Naive B cell (primary cell): ENCODE measurements at regions not wholly inside any gene's neighbourhood (a gene's known extent, or its start where the extent isn't known, plus 50 kb on each side); places are given as distances from the start of the nearest gene placed in this dataset.

Source experiments
- ATAC-seq, 2 donors: fragments of 150-1000 bp; cut with Tn5 transposase; 2 replicates each; pipeline ENCODE4 v1.10.0; 2021; ENCODE audit warnings: low read depth in 2 of 2, mild to moderate bottlenecking in 2 of 2, moderate library complexity in 2 of 2
- DNase-seq: peaks from one replicate; pipeline ENCODE4 v3.0.0; 2022
- H3K27ac Mint-ChIP-seq, 6 donors: one replicate each; pipeline ENCODE4 v1.8.0; 2020 to 2022; ENCODE audit warnings: mild to moderate bottlenecking in 6 of 6, mixed read lengths in 6 of 6, moderate library complexity in 5 of 6, inconsistent platforms in 2 of 6
- H3K27me3 Mint-ChIP-seq, 3 donors: one replicate each; pipeline ENCODE4 v1.8.0; 2021 to 2022; ENCODE audit warnings: mixed read lengths in 3 of 3, mild to moderate bottlenecking in 1 of 3
- H3K36me3 Mint-ChIP-seq, 2 donors: one replicate each; pipeline ENCODE4 v1.8.0; 2020 to 2022; ENCODE audit warnings: mixed read lengths in 2 of 2, inconsistent platforms in 1 of 2, mild to moderate bottlenecking in 1 of 2
- H3K4me1 Mint-ChIP-seq, 3 donors: one replicate each; pipeline ENCODE4 v1.8.0; 2020 to 2022; ENCODE audit warnings: mixed read lengths in 3 of 3, inconsistent platforms in 1 of 3, mild to moderate bottlenecking in 1 of 3, moderate library complexity in 1 of 3
- H3K4me3 Mint-ChIP-seq, 8 donors: one replicate each; pipeline ENCODE4 v1.8.0; 2020 to 2022; ENCODE audit warnings: mild to moderate bottlenecking in 8 of 8, mixed read lengths in 8 of 8, moderate library complexity in 8 of 8, inconsistent platforms in 2 of 8
- H3K9me3 Mint-ChIP-seq, 7 donors: one replicate each; pipeline ENCODE4 v1.8.0; 2020 to 2022; ENCODE audit warnings: mixed read lengths in 7 of 7, mild to moderate bottlenecking in 5 of 7, inconsistent platforms in 2 of 7, moderate library complexity in 1 of 7

GRCh38 chr5:3303777-3304176 lies 291.9 kb upstream of the IRX1 start:
- DNase-seq (no peak), ATAC-seq (no peak)
- Mint-ChIP-seq H3K4me1 (no peaks in the 10 kb centered on the region), H3K9me3 (peaks cover 4 to 9% (median 7%) of the 10 kb centered on the region in 7 donors), H3K4me3 (no peak overlapping the region), H3K27me3 (peaks cover 0 to 7% (median 0%) of the 10 kb centered on the region in 3 donors), H3K27ac (no peak overlapping the region), H3K36me3 (no peaks in the 10 kb centered on the region)

GRCh38 chr5:3302228-3302627 lies 293.4 kb upstream of the IRX1 start:
- peaks cover 4 to 12% (median 6%) of the 10 kb centered on the region in 7 donors for H3K9me3 Mint-ChIP-seq
- no peak overlapping the region for H3K27ac Mint-ChIP-seq
- H3K4me3 Mint-ChIP-seq: no peak overlapping the region
- H3K4me1 Mint-ChIP-seq: no peaks in the 10 kb centered on the region
- no peaks in the 10 kb centered on the region for H3K36me3 Mint-ChIP-seq
- DNase-seq (no peak), ATAC-seq (no peak)
- peaks cover 0 to 7% (median 0%) of the 10 kb centered on the region in 3 donors for H3K27me3 Mint-ChIP-seq

GRCh38 chr5:3301306-3301705 lies 294.3 kb upstream of the IRX1 start:
- H3K4me1 Mint-ChIP-seq: no peaks in the 10 kb centered on the region

GRCh38 chr5:3300726-3301125 lies 294.9 kb upstream of the IRX1 start:
- Mint-ChIP-seq H3K27ac (no peak overlapping the region), H3K36me3 (no peaks in the 10 kb centered on the region), H3K9me3 (peaks cover 4 to 13% (median 7%) of the 10 kb centered on the region in 7 donors), H3K4me1 (no peaks in the 10 kb centered on the region), H3K4me3 (no peak overlapping the region), H3K27me3 (peaks cover 0 to 7% (median 0%) of the 10 kb centered on the region in 3 donors)
- no peak for DNase-seq
- ATAC-seq: no peak

More at GRCh38 chr5:3301306-3301705, 294.3 kb upstream of the IRX1 start:
- Mint-ChIP-seq H3K9me3 (peaks cover 4 to 13% (median 6%) of the 10 kb centered on the region in 7 donors), H3K4me3 (no peak overlapping the region), H3K27ac (no peak overlapping the region), H3K27me3 (peaks cover 0 to 7% (median 0%) of the 10 kb centered on the region in 3 donors), H3K36me3 (no peaks in the 10 kb centered on the region)
- no peak for ATAC-seq
- DNase-seq: no peak

- DNase-seq: no peak
- peaks cover 0 to 7% (median 0%) of the 10 kb centered on the region in 3 donors for H3K27me3 Mint-ChIP-seq
These were observed 296.2 kb upstream of the IRX1 start for GRCh38 chr5:3299441-3299840.

GRCh38 chr5:3297853-3298252 lies 297.8 kb upstream of the IRX1 start:
- ATAC-seq (no peak), DNase-seq (no peak)
- H3K36me3 Mint-ChIP-seq: no peaks in the 10 kb centered on the region
- H3K27ac Mint-ChIP-seq: no peak overlapping the region
- no peak overlapping the region for H3K4me3 Mint-ChIP-seq
- no peaks in the 10 kb centered on the region for H3K4me1 Mint-ChIP-seq
- peaks cover 4 to 17% (median 8%) of the 10 kb centered on the region in 7 donors for H3K9me3 Mint-ChIP-seq
- H3K27me3 Mint-ChIP-seq: peaks cover 0 to 7% (median 0%) of the 10 kb centered on the region in 3 donors

More at GRCh38 chr5:3299441-3299840, 296.2 kb upstream of the IRX1 start:
- peaks cover 0 to 13% (median 8%) of the 10 kb centered on the region in 7 donors for H3K9me3 Mint-ChIP-seq
- H3K4me1 Mint-ChIP-seq: no peaks in the 10 kb centered on the region
- H3K36me3 Mint-ChIP-seq: no peaks in the 10 kb centered on the region
- no peak overlapping the region for H3K4me3 Mint-ChIP-seq
- no peak overlapping the region for H3K27ac Mint-ChIP-seq
- no peak for ATAC-seq

- no peak overlapping the region for H3K4me3 Mint-ChIP-seq
- H3K36me3 Mint-ChIP-seq: no peaks in the 10 kb centered on the region
- no peaks in the 10 kb centered on the region for H3K27me3 Mint-ChIP-seq
- no peaks in the 10 kb centered on the region for H3K4me1 Mint-ChIP-seq
- no peak for DNase-seq
- H3K9me3 Mint-ChIP-seq: peaks cover 0 to 10% (median 7%) of the 10 kb centered on the region in 7 donors
- H3K27ac Mint-ChIP-seq: no peak overlapping the region
- no peak for ATAC-seq
These were observed 307.3 kb upstream of the IRX1 start for GRCh38 chr5:3288325-3288724.

- H3K27me3 Mint-ChIP-seq: no peaks in the 10 kb centered on the region
- H3K27ac Mint-ChIP-seq: no peak overlapping the region
- H3K36me3 Mint-ChIP-seq: no peaks in the 10 kb centered on the region
- no peak overlapping the region for H3K4me3 Mint-ChIP-seq
- DNase-seq (no peak), ATAC-seq (no peak)
- no peaks in the 10 kb centered on the region for H3K4me1 Mint-ChIP-seq
- peaks cover 0 to 12% (median 7%) of the 10 kb centered on the region in 7 donors for H3K9me3 Mint-ChIP-seq
These were observed 308.1 kb upstream of the IRX1 start for GRCh38 chr5:3287516-3287915.

- Mint-ChIP-seq H3K36me3 (no peaks in the 10 kb centered on the region), H3K27ac (no peak overlapping the region), H3K4me1 (no peaks in the 10 kb centered on the region), H3K4me3 (no peak overlapping the region), H3K27me3 (no peaks in the 10 kb centered on the region), H3K9me3 (peaks cover 0 to 16% (median 4%) of the 10 kb centered on the region in 7 donors)
- DNase-seq (no peak), ATAC-seq (no peak)
These were observed 310.0 kb upstream of the IRX1 start for GRCh38 chr5:3285621-3286020.

GRCh38 chr5:3284506-3284905 lies 311.1 kb upstream of the IRX1 start:
- Mint-ChIP-seq H3K4me3 (no peak overlapping the region), H3K4me1 (no peaks in the 10 kb centered on the region), H3K27me3 (no peaks in the 10 kb centered on the region), H3K27ac (no peak overlapping the region), H3K9me3 (peaks cover 0 to 13% (median 4%) of the 10 kb centered on the region in 7 donors), H3K36me3 (no peaks in the 10 kb centered on the region)
- ATAC-seq (no peak), DNase-seq (no peak)

- no peaks in the 10 kb centered on the region for H3K36me3 Mint-ChIP-seq
- DNase-seq (no peak), ATAC-seq (no peak)
- H3K4me1 Mint-ChIP-seq: no peaks in the 10 kb centered on the region
- H3K9me3 Mint-ChIP-seq: peaks cover 0 to 12% (median 4%) of the 10 kb centered on the region in 7 donors
- no peaks in the 10 kb centered on the region for H3K27me3 Mint-ChIP-seq
- no peak overlapping the region for H3K4me3 Mint-ChIP-seq
- H3K27ac Mint-ChIP-seq: no peak overlapping the region
These were observed 312.8 kb upstream of the IRX1 start for GRCh38 chr5:3282841-3283240.

- DNase-seq (no peak), ATAC-seq (no peak)
- H3K4me3 Mint-ChIP-seq: peak overlapping the region in 1 of 8 donors; percentile 44
- H3K36me3 Mint-ChIP-seq: no peaks in the 10 kb centered on the region
- peaks cover 0 to 4% (median 0%) of the 10 kb centered on the region in 3 donors for H3K4me1 Mint-ChIP-seq
- H3K27me3 Mint-ChIP-seq: no peaks in the 10 kb centered on the region
- H3K27ac Mint-ChIP-seq: no peak overlapping the region
- H3K9me3 Mint-ChIP-seq: peaks cover 0 to 12% (median 4%) of the 10 kb centered on the region in 7 donors
These were observed 314.3 kb upstream of the IRX1 start for GRCh38 chr5:3281366-3281765.

GRCh38 chr5:3278643-3279042 lies 317.0 kb upstream of the IRX1 start:
- Mint-ChIP-seq H3K4me3 (no peak overlapping the region), H3K27me3 (no peaks in the 10 kb centered on the region), H3K36me3 (no peaks in the 10 kb centered on the region), H3K4me1 (peaks cover 0 to 4% (median 0%) of the 10 kb centered on the region in 3 donors), H3K27ac (no peak overlapping the region), H3K9me3 (peaks cover 2 to 18% (median 8%) of the 10 kb centered on the region in 7 donors)
- DNase-seq (no peak), ATAC-seq (no peak)

GRCh38 chr5:3277590-3278196 lies 317.9 kb upstream of the IRX1 start:
- Mint-ChIP-seq H3K36me3 (no peaks in the 10 kb centered on the region), H3K27ac (no peak overlapping the region)

More at GRCh38 chr5:3277590-3278196, 317.9 kb upstream of the IRX1 start:
- H3K4me1 Mint-ChIP-seq: peaks cover 0 to 4% (median 0%) of the 10 kb centered on the region in 3 donors
- H3K4me3 Mint-ChIP-seq: no peak overlapping the region
- H3K27me3 Mint-ChIP-seq: no peaks in the 10 kb centered on the region
- no peak for ATAC-seq
- H3K9me3 Mint-ChIP-seq: peaks cover 2 to 14% (median 9%) of the 10 kb centered on the region in 7 donors
- no peak for DNase-seq
